H9 (cell line): ENCODE measurements at regions not wholly inside any gene's neighbourhood (a gene's known extent, or its start where the extent isn't known, plus 50 kb on each side); places are given as distances from the start of the nearest gene placed in this dataset.
"Not testable (repeated sequence)": the region's sequence is repeated elsewhere in the genome, so short reads cannot be mapped to it uniquely, and the experiment has no call there.

Experiments used
- DNase-seq: peaks from one replicate; pipeline ENCODE4 v3.0.0-alpha.2; 2017
- H2AFZ ChIP-seq: one replicate; pipeline ENCODE4 v1.6.1; 2013; ENCODE audit warnings: mild to moderate bottlenecking, low read length, control low read depth, moderate library complexity
- H2AK5ac ChIP-seq: 2 replicates; pipeline ENCODE4 v1.6.1; 2013; ENCODE audit warnings: low read length, control low read depth, mixed read lengths; ENCODE audit not compliant: insufficient read length
- H2BK120ac ChIP-seq: one replicate; pipeline ENCODE4 v1.6.1; 2013; ENCODE audit warnings: low read depth, mild to moderate bottlenecking, low read length, control low read depth, inconsistent platforms; ENCODE audit not compliant: poor library complexity, severe bottlenecking
- H2BK12ac ChIP-seq: 2 replicates; pipeline ENCODE4 v1.6.1; 2013; ENCODE audit warnings: low read length, control low read depth, mixed read lengths, low read depth; ENCODE audit not compliant: insufficient read length
- H2BK15ac ChIP-seq: 2 replicates; pipeline ENCODE4 v1.6.1; 2013; ENCODE audit warnings: low read depth, low read length, control low read depth
- H2BK20ac ChIP-seq: one replicate; pipeline ENCODE4 v1.6.1; 2013; ENCODE audit warnings: low read depth, mild to moderate bottlenecking, low read length, control low read depth, inconsistent platforms; ENCODE audit not compliant: poor library complexity, severe bottlenecking
- H2BK5ac ChIP-seq: 2 replicates; pipeline ENCODE4 v1.6.1; 2013; ENCODE audit warnings: low read length, control low read depth, mixed read lengths; ENCODE audit not compliant: insufficient read length
- H3K14ac ChIP-seq: 2 replicates; pipeline ENCODE4 v1.6.1; 2013; ENCODE audit warnings: low read length, control low read depth; ENCODE audit not compliant: insufficient read depth
- H3K18ac ChIP-seq: 2 replicates; pipeline ENCODE4 v1.6.1; 2013; ENCODE audit warnings: low read depth, mild to moderate bottlenecking, mixed read lengths, low read length, control low read depth; ENCODE audit not compliant: insufficient read length
- H3K23ac ChIP-seq: 2 replicates; pipeline ENCODE4 v1.6.1; 2013; ENCODE audit warnings: low read length, control low read depth, mixed read lengths, low read depth; ENCODE audit not compliant: insufficient read length
- H3K23me2 ChIP-seq: 2 replicates; pipeline ENCODE4 v1.6.1; 2013; ENCODE audit warnings: low read depth, mild to moderate bottlenecking, mixed read lengths, low read length, control low read depth; ENCODE audit not compliant: insufficient read length, poor library complexity, severe bottlenecking
- H3K27ac ChIP-seq: 2 replicates; pipeline ENCODE4 v1.5.1; 2013; ENCODE audit warnings: low read length, control low read depth, mixed read lengths, low read depth; ENCODE audit not compliant: insufficient read length
- H3K27me3 ChIP-seq: 2 replicates; pipeline ENCODE4 v1.6.1; 2013; ENCODE audit warnings: low read length, control low read depth, inconsistent platforms; ENCODE audit not compliant: insufficient read depth
- H3K4ac ChIP-seq: 2 replicates; pipeline ENCODE4 v1.6.1; 2013; ENCODE audit warnings: low read depth, mild to moderate bottlenecking, control low read depth, inconsistent platforms, low read length, moderate library complexity
- H3K4me1 ChIP-seq: 2 replicates; pipeline ENCODE4 v1.6.1; 2013; ENCODE audit warnings: low read length, control low read depth, inconsistent platforms; ENCODE audit not compliant: insufficient read depth
- H3K4me2 ChIP-seq: 2 replicates; pipeline ENCODE4 v1.6.1; 2013; ENCODE audit warnings: low read length, control low read depth, mixed read lengths; ENCODE audit not compliant: insufficient read length, insufficient read depth
- H3K56ac ChIP-seq: 2 replicates; pipeline ENCODE4 v1.6.1; 2013; ENCODE audit warnings: low read depth, mild to moderate bottlenecking, mixed read lengths, low read length, control low read depth; ENCODE audit not compliant: insufficient read length
- H3K79me1 ChIP-seq: 2 replicates; pipeline ENCODE4 v1.6.1; 2013; ENCODE audit warnings: low read depth, mild to moderate bottlenecking, moderate library complexity, low read length, control low read depth, inconsistent platforms; ENCODE audit not compliant: insufficient read depth, poor library complexity, severe bottlenecking
- H3K79me2 ChIP-seq: 2 replicates; pipeline ENCODE4 v1.6.1; 2013; ENCODE audit warnings: low read length, control low read depth, inconsistent platforms; ENCODE audit not compliant: insufficient read depth
- H3K9ac ChIP-seq: 2 replicates; pipeline ENCODE4 v1.6.1; 2013; ENCODE audit warnings: low read length, control low read depth, mixed read lengths; ENCODE audit not compliant: insufficient read length; ENCODE audit errors: extremely low read depth
- H3K9me3 ChIP-seq: one replicate; pipeline ENCODE4 v1.6.1; 2013; ENCODE audit warnings: low read depth, low read length, inconsistent platforms; ENCODE audit not compliant: control insufficient read depth
- H3T11ph ChIP-seq: one replicate; pipeline ENCODE4 v1.6.1; 2013; ENCODE audit warnings: mild to moderate bottlenecking, low read length, control low read depth, inconsistent platforms
- H4K20me1 ChIP-seq: one replicate; pipeline ENCODE4 v1.6.1; 2013; ENCODE audit not compliant: control insufficient read depth, insufficient read length, insufficient read depth
- H4K5ac ChIP-seq: 2 replicates; pipeline ENCODE4 v1.6.1; 2013; ENCODE audit warnings: low read depth, mild to moderate bottlenecking, mixed read lengths, low read length, control low read depth; ENCODE audit not compliant: insufficient read length
- H4K8ac ChIP-seq: replicated peaks from 2 replicates; pipeline ENCODE4 v1.6.1; 2013; ENCODE audit warnings: low read length, control low read depth, mixed read lengths, low read depth; ENCODE audit not compliant: insufficient read length
- H4K91ac ChIP-seq: 2 replicates; pipeline ENCODE4 v1.6.1; 2013; ENCODE audit warnings: low read depth, mild to moderate bottlenecking, moderate library complexity, mixed read lengths, low read length, control low read depth; ENCODE audit not compliant: insufficient read length
- H3K27ac Mint-ChIP-seq, 3 experiments: 2 replicates in 2 of 3; 3 replicates in 1 of 3; pipeline ENCODE4 v1.8.0; 2020 to 2021; ENCODE audit warnings: mixed read lengths in 3 of 3, mild to moderate bottlenecking in 1 of 3, moderate library complexity in 1 of 3
- H3K27me3 Mint-ChIP-seq: 2 replicates; pipeline ENCODE4 v1.8.0; 2021; ENCODE audit warnings: low read depth, mild to moderate bottlenecking, moderate library complexity, mixed read lengths
- H3K36me3 Mint-ChIP-seq, 3 experiments: 2 replicates in 2 of 3; 3 replicates in 1 of 3; pipeline ENCODE4 v1.8.0; 2020 to 2021; ENCODE audit warnings: low read depth in 3 of 3, mixed read lengths in 3 of 3; ENCODE audit not compliant: insufficient read depth in 1 of 3
- H3K4me1 Mint-ChIP-seq, 2 experiments: 2 replicates each; pipeline ENCODE4 v1.8.0; 2020; ENCODE audit warnings: mixed read lengths in 2 of 2
- H3K4me3 Mint-ChIP-seq, 2 experiments: 2 replicates in 1 of 2; 3 replicates in 1 of 2; pipeline ENCODE4 v1.8.0; 2020 to 2021; ENCODE audit warnings: mild to moderate bottlenecking in 2 of 2, mixed read lengths in 2 of 2, moderate library complexity in 1 of 2
- H3K9me3 Mint-ChIP-seq, 2 experiments: 2 replicates in 1 of 2; 3 replicates in 1 of 2; pipeline ENCODE4 v1.8.0; 2020; ENCODE audit warnings: mild to moderate bottlenecking in 2 of 2, mixed read lengths in 2 of 2, moderate library complexity in 1 of 2
- WGBS: extraction: QIAGEN DNeasy Blood & Tissue Kit; methylation state at CpG from one replicate; pipeline ENCODE4 v1.1.7; 2013; ENCODE audit warnings: missing lambda C conversion rate, low lambda C conversion rate, mixed read lengths; ENCODE audit not compliant: insufficient read length; ENCODE audit errors: extremely low coverage; 5-methylcytosine and 5-hydroxymethylcytosine counted together
- TF ChIP-seq, protein P1 (sequence below): fragments of 200-600 bp; sonication (generic); conservative IDR thresholded peaks from 3 replicates; pipeline ENCODE4 v1.8.0; 2021; ENCODE audit warnings: antibody characterized with exemption, mild to moderate bottlenecking

DNA sequence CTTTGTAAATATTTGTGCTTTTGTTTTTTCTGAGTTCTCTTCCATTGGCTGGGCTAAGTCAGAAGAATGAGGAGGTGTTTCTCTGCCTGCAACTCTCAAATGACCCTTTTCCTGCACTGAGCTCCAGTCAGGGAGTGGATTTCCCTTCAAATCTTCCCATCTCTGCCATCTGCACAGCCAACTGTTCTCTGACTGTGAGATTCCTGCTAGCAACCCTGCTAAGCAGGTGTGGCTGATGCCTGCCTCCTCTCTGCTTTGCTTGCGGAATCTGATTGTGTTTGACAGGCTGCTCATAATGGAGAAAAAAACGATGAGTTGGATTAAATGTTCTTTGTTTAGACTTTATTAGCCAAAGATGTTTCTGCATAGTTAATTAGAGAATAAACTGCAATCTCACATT, 519.8 kb downstream of the TMEM114 start:
- Histone ChIP-seq H3K23me2 (no peaks in the 10 kb centered on the region), H3K4me1 (no peaks in the 10 kb centered on the region), H3K9me3 (no peaks in the 10 kb centered on the region), H3K27ac (no peak overlapping the region), H2BK120ac (no peak overlapping the region), H3K79me1 (no peaks in the 10 kb centered on the region), H3K18ac (no peak overlapping the region), H2AFZ (no peak overlapping the region), H4K20me1 (no peaks in the 10 kb centered on the region), H2BK20ac (no peak overlapping the region), H3K14ac (no peak overlapping the region), H4K8ac (no peak overlapping the region), H3T11ph (no peak overlapping the region), H3K79me2 (no peaks in the 10 kb centered on the region), H3K56ac (no peak overlapping the region), H3K23ac (no peak overlapping the region), H2BK12ac (no peak overlapping the region), H2AK5ac (no peak overlapping the region), H3K4ac (no peak overlapping the region), H2BK15ac (no peak overlapping the region), H2BK5ac (no peak overlapping the region), H3K9ac (no peak overlapping the region), H4K91ac (no peak overlapping the region), H3K27me3 (no peaks in the 10 kb centered on the region), H4K5ac (no peak overlapping the region), H3K4me2 (no peak overlapping the region)
- peaks cover 3 to 5% of the 10 kb centered on the region in 2 experiments; a peak in 1 of 4 replicates for H3K4me1 Mint-ChIP-seq
- peaks cover 18 to 24% of the 10 kb centered on the region in 2 experiments for H3K9me3 Mint-ChIP-seq
- TF ChIP-seq, protein P1, sequence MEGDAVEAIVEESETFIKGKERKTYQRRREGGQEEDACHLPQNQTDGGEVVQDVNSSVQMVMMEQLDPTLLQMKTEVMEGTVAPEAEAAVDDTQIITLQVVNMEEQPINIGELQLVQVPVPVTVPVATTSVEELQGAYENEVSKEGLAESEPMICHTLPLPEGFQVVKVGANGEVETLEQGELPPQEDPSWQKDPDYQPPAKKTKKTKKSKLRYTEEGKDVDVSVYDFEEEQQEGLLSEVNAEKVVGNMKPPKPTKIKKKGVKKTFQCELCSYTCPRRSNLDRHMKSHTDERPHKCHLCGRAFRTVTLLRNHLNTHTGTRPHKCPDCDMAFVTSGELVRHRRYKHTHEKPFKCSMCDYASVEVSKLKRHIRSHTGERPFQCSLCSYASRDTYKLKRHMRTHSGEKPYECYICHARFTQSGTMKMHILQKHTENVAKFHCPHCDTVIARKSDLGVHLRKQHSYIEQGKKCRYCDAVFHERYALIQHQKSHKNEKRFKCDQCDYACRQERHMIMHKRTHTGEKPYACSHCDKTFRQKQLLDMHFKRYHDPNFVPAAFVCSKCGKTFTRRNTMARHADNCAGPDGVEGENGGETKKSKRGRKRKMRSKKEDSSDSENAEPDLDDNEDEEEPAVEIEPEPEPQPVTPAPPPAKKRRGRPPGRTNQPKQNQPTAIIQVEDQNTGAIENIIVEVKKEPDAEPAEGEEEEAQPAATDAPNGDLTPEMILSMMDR = no peak
- peaks cover 5% of the 10 kb centered on the region for H3K27me3 Mint-ChIP-seq
- H3K36me3 Mint-ChIP-seq = peaks cover 0 to 15% (median 9%) of the 10 kb centered on the region in 3 experiments
- no CpG with 5 or more reads among the region's 2 CpGs for WGBS
- no peak for DNase-seq
- no peak overlapping the region for H3K4me3 Mint-ChIP-seq
- no peak overlapping the region; a peak in 1 of 7 replicates for H3K27ac Mint-ChIP-seq

DNA sequence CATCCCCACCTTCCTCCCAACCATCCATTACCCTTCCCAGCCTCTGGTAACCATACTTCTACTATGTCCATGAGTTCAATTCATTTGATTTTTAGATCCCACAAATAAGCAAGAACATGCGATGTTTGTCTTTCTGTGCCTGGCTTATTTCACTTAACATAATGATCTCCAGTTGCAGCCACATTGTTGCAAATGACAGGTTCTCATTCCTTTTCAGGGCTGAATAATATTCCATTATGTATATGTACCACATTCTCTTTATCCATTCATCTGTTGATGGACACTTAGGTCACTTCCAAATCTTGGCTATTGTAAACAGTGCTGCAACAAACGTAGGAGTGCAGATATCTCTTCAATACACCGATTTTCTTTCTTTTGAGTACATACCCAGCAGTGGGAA, 522.1 kb downstream of the TMEM114 start:
- H3K27ac Mint-ChIP-seq, H3K9me3 ChIP-seq, H3K27ac ChIP-seq, H3K4me2 ChIP-seq, H3K4ac ChIP-seq, H3K14ac ChIP-seq, H2AK5ac ChIP-seq, H3K27me3 ChIP-seq, H2BK5ac ChIP-seq, H4K5ac ChIP-seq, H2AFZ ChIP-seq, H3K23ac ChIP-seq, H2BK20ac ChIP-seq, H3K9ac ChIP-seq, H3K79me1 ChIP-seq, H4K20me1 ChIP-seq, H3K4me1 ChIP-seq, H3K23me2 ChIP-seq, H3K18ac ChIP-seq, H3K27me3 Mint-ChIP-seq, H4K91ac ChIP-seq, H3K56ac ChIP-seq, H3K4me1 Mint-ChIP-seq, H2BK12ac ChIP-seq, H3T11ph ChIP-seq, DNase-seq, H2BK120ac ChIP-seq, H2BK15ac ChIP-seq, H3K4me3 Mint-ChIP-seq, H3K79me2 ChIP-seq, H4K8ac ChIP-seq: not testable (repeated sequence)
- Mint-ChIP-seq H3K36me3 (peaks cover 0 to 15% (median 7%) of the 10 kb centered on the region in 3 experiments; a peak in 6 of 7 replicates), H3K9me3 (peaks cover 21 to 23% of the 10 kb centered on the region in 2 experiments)
- no CpG with 5 or more reads among the region's 3 CpGs for WGBS
